Naive thymus-derived CD8-positive, alpha-beta T cell (primary cell): ENCODE measurements at regions not wholly inside any gene's neighbourhood (a gene's known extent, or its start where the extent isn't known, plus 50 kb on each side); places are given as distances from the start of the nearest gene placed in this dataset.

Source experiments
- ATAC-seq, 2 donors: fragments of 150-1000 bp; cut with Tn5 transposase in 1 of 2; sonication (Bioruptor Pico), chemical (Tn5 transposase) in 1 of 2; 1 replicate in 1 of 2; 2 replicates in 1 of 2; pipeline ENCODE4 v1.10.0; 2021; ENCODE audit warnings: mild to moderate bottlenecking in 2 of 2, moderate library complexity in 2 of 2
- POLR2A ChIA-PET: fragments of 350-600 bp; sonication (Branson Sonifier 250); formaldehyde crosslinking; loops from one replicate; lab custom pipeline; 2021; ENCODE audit warnings: antibody characterized with exemption; lab: Charles Lee
- DNase-seq, 10 donors: peaks; one replicate each; pipeline versions ENCODE4 v3.0.0 to v3.0.0-alpha.2; 2020 to 2022
- H3K27ac Mint-ChIP-seq, 10 donors: one replicate each; pipeline ENCODE4 v1.8.0; 2020 to 2022; ENCODE audit warnings: mild to moderate bottlenecking in 10 of 10, mixed read lengths in 10 of 10, moderate library complexity in 4 of 10, inconsistent platforms in 1 of 10
- H3K27me3 Mint-ChIP-seq, 5 donors: one replicate each; pipeline ENCODE4 v1.8.0; 2021 to 2022; ENCODE audit warnings: mixed read lengths in 5 of 5
- H3K36me3 Mint-ChIP-seq, 3 donors: one replicate each; pipeline ENCODE4 v1.8.0; 2020 to 2022; ENCODE audit warnings: mixed read lengths in 3 of 3, mild to moderate bottlenecking in 2 of 3, inconsistent platforms in 1 of 3
- H3K4me1 Mint-ChIP-seq, 4 donors: one replicate each; pipeline ENCODE4 v1.8.0; 2021 to 2022; ENCODE audit warnings: mixed read lengths in 4 of 4
- H3K4me3 Mint-ChIP-seq, 10 donors: one replicate each; pipeline ENCODE4 v1.8.0; 2020 to 2022; ENCODE audit warnings: mild to moderate bottlenecking in 10 of 10, mixed read lengths in 10 of 10, moderate library complexity in 6 of 10, inconsistent platforms in 1 of 10
- H3K9me3 Mint-ChIP-seq, 9 donors: one replicate each; pipeline ENCODE4 v1.8.0; 2020 to 2022; ENCODE audit warnings: mixed read lengths in 9 of 9, mild to moderate bottlenecking in 3 of 9, inconsistent platforms in 1 of 9, moderate library complexity in 1 of 9

GRCh38 chr3:182255158-182255557 lies 538.1 kb upstream of the ATP11B start:
- no peak overlapping the region for H3K27ac Mint-ChIP-seq
- peaks cover 4 to 7% (median 6%) of the 10 kb centered on the region in 5 donors for H3K27me3 Mint-ChIP-seq
- H3K36me3 Mint-ChIP-seq: no peaks in the 10 kb centered on the region
- DNase-seq (no peak), ATAC-seq (no peak)
- peaks cover 0 to 2% (median 0%) of the 10 kb centered on the region in 9 donors for H3K9me3 Mint-ChIP-seq
- no peaks in the 10 kb centered on the region for H3K4me1 Mint-ChIP-seq
- POLR2A ChIA-PET: no interaction called here
- H3K4me3 Mint-ChIP-seq: no peak overlapping the region

- ATAC-seq: no peak
- Mint-ChIP-seq H3K27ac (no peak overlapping the region), H3K4me1 (no peaks in the 10 kb centered on the region), H3K4me3 (no peak overlapping the region), H3K36me3 (no peaks in the 10 kb centered on the region), H3K9me3 (peaks cover 0 to 2% (median 0%) of the 10 kb centered on the region in 9 donors), H3K27me3 (peaks cover 4 to 28% (median 13%) of the 10 kb centered on the region in 5 donors)
- POLR2A ChIA-PET: no interaction called here
- no peak for DNase-seq
Observed at GRCh38 chr3:182257361-182257760, 535.9 kb upstream of the ATP11B start.

GRCh38 chr3:182258538-182259177 lies 534.6 kb upstream of the ATP11B start:
- DNase-seq: no peak
- Mint-ChIP-seq H3K27me3 (peaks cover 4 to 35% (median 14%) of the 10 kb centered on the region in 5 donors), H3K4me1 (no peaks in the 10 kb centered on the region), H3K9me3 (peaks cover 0 to 4% (median 0%) of the 10 kb centered on the region in 9 donors), H3K27ac (no peak overlapping the region), H3K36me3 (no peaks in the 10 kb centered on the region), H3K4me3 (no peak overlapping the region)
- POLR2A ChIA-PET: no interaction called here
- no peak for ATAC-seq

GRCh38 chr3:182259579-182259978 lies 533.7 kb upstream of the ATP11B start:
- no peak overlapping the region for H3K27ac Mint-ChIP-seq
- H3K4me1 Mint-ChIP-seq: no peaks in the 10 kb centered on the region
- POLR2A ChIA-PET: no interaction called here
- DNase-seq: no peak
- ATAC-seq: no peak
- no peak overlapping the region for H3K4me3 Mint-ChIP-seq
- H3K9me3 Mint-ChIP-seq: peaks cover 0 to 4% (median 0%) of the 10 kb centered on the region in 9 donors
- H3K27me3 Mint-ChIP-seq: peaks cover 4 to 35% (median 14%) of the 10 kb centered on the region in 5 donors
- H3K36me3 Mint-ChIP-seq: no peaks in the 10 kb centered on the region

- POLR2A ChIA-PET: no interaction called here
- Mint-ChIP-seq H3K4me3 (no peak overlapping the region), H3K9me3 (peaks cover 0 to 4% (median 0%) of the 10 kb centered on the region in 9 donors), H3K36me3 (no peaks in the 10 kb centered on the region), H3K4me1 (no peaks in the 10 kb centered on the region), H3K27me3 (peaks cover 2 to 35% (median 9%) of the 10 kb centered on the region in 5 donors), H3K27ac (no peak overlapping the region)
- ATAC-seq: no peak
- no peak for DNase-seq
Observed at GRCh38 chr3:182261041-182261440, 532.3 kb upstream of the ATP11B start.

GRCh38 chr3:182268711-182269110 lies 524.6 kb upstream of the ATP11B start:
- no peak for DNase-seq
- no peak for ATAC-seq
- POLR2A ChIA-PET: no interaction called here
- Mint-ChIP-seq H3K4me3 (no peak overlapping the region), H3K27ac (no peak overlapping the region), H3K4me1 (no peaks in the 10 kb centered on the region), H3K36me3 (no peaks in the 10 kb centered on the region), H3K9me3 (peaks cover 0 to 2% (median 0%) of the 10 kb centered on the region in 9 donors), H3K27me3 (no peaks in the 10 kb centered on the region)

- POLR2A ChIA-PET: no interaction called here
- H3K27ac Mint-ChIP-seq: no peak overlapping the region
- no peaks in the 10 kb centered on the region for H3K36me3 Mint-ChIP-seq
- peaks cover 0 to 3% (median 0%) of the 10 kb centered on the region in 9 donors for H3K9me3 Mint-ChIP-seq
- H3K27me3 Mint-ChIP-seq: peaks cover 0 to 7% (median 0%) of the 10 kb centered on the region in 5 donors
- H3K4me1 Mint-ChIP-seq: no peaks in the 10 kb centered on the region
- no peak overlapping the region for H3K4me3 Mint-ChIP-seq
- DNase-seq (no peak), ATAC-seq (no peak)
Observed at GRCh38 chr3:182276512-182276911, 516.8 kb upstream of the ATP11B start.

- Mint-ChIP-seq H3K4me1 (no peaks in the 10 kb centered on the region), H3K36me3 (no peaks in the 10 kb centered on the region), H3K4me3 (no peak overlapping the region), H3K27ac (no peak overlapping the region), H3K9me3 (no peaks in the 10 kb centered on the region), H3K27me3 (peaks cover 0 to 1% (median 0%) of the 10 kb centered on the region in 5 donors)
- no peak for ATAC-seq
- no peak for DNase-seq
- POLR2A ChIA-PET: no interaction called here
Observed at GRCh38 chr3:182284793-182285192, 508.5 kb upstream of the ATP11B start.

- DNase-seq (no peak), ATAC-seq (no peak)
- H3K27ac Mint-ChIP-seq: no peak overlapping the region
- no peaks in the 10 kb centered on the region for H3K4me1 Mint-ChIP-seq
- peaks cover 0 to 3% (median 0%) of the 10 kb centered on the region in 9 donors for H3K9me3 Mint-ChIP-seq
- no peak overlapping the region for H3K4me3 Mint-ChIP-seq
- POLR2A ChIA-PET: no interaction called here
- no peaks in the 10 kb centered on the region for H3K36me3 Mint-ChIP-seq
- peaks cover 0 to 3% (median 0%) of the 10 kb centered on the region in 5 donors for H3K27me3 Mint-ChIP-seq
Observed at GRCh38 chr3:182292591-182292990, 500.7 kb upstream of the ATP11B start.

GRCh38 chr3:182294256-182294655 lies 499.0 kb upstream of the ATP11B start:
- H3K4me1 Mint-ChIP-seq: no peaks in the 10 kb centered on the region
- no peak for ATAC-seq
- H3K27ac Mint-ChIP-seq: no peak overlapping the region
- H3K36me3 Mint-ChIP-seq: no peaks in the 10 kb centered on the region
- DNase-seq: no peak
- H3K9me3 Mint-ChIP-seq: peaks cover 0 to 3% (median 0%) of the 10 kb centered on the region in 9 donors
- peaks cover 0 to 3% (median 0%) of the 10 kb centered on the region in 5 donors for H3K27me3 Mint-ChIP-seq
- POLR2A ChIA-PET: no interaction called here
- no peak overlapping the region for H3K4me3 Mint-ChIP-seq

- Mint-ChIP-seq H3K27ac (no peak overlapping the region), H3K9me3 (peaks cover 0 to 3% (median 0%) of the 10 kb centered on the region in 9 donors), H3K4me1 (no peaks in the 10 kb centered on the region), H3K36me3 (no peaks in the 10 kb centered on the region), H3K4me3 (no peak overlapping the region), H3K27me3 (peaks cover 0 to 3% (median 0%) of the 10 kb centered on the region in 5 donors)
- DNase-seq (no peak), ATAC-seq (no peak)
- POLR2A ChIA-PET: no interaction called here
Observed at GRCh38 chr3:182294696-182295095, 498.6 kb upstream of the ATP11B start.

GRCh38 chr3:182300266-182300665 lies 493.0 kb upstream of the ATP11B start:
- POLR2A ChIA-PET: no interaction called here
- DNase-seq: no peak
- no peaks in the 10 kb centered on the region for H3K4me1 Mint-ChIP-seq
- peaks cover 0 to 9% (median 4%) of the 10 kb centered on the region in 5 donors for H3K27me3 Mint-ChIP-seq
- H3K4me3 Mint-ChIP-seq: no peak overlapping the region
- H3K36me3 Mint-ChIP-seq: no peaks in the 10 kb centered on the region
- ATAC-seq: no peak
- no peak overlapping the region for H3K27ac Mint-ChIP-seq
- no peaks in the 10 kb centered on the region for H3K9me3 Mint-ChIP-seq

- H3K4me3 Mint-ChIP-seq: no peak overlapping the region
- H3K9me3 Mint-ChIP-seq: no peaks in the 10 kb centered on the region
- no peak overlapping the region for H3K27ac Mint-ChIP-seq
- no peaks in the 10 kb centered on the region for H3K4me1 Mint-ChIP-seq
- no peaks in the 10 kb centered on the region for H3K36me3 Mint-ChIP-seq
- no peak for DNase-seq
- POLR2A ChIA-PET: no interaction called here
- H3K27me3 Mint-ChIP-seq: peaks cover 0 to 9% (median 4%) of the 10 kb centered on the region in 5 donors
- no peak for ATAC-seq
Observed at GRCh38 chr3:182303169-182303568, 490.1 kb upstream of the ATP11B start.
